ENCODE measurements at regions not wholly inside any gene's neighbourhood (a gene's known extent, or its start where the extent isn't known, plus 50 kb on each side); places are given as distances from the start of the nearest gene placed in this dataset.

- no peak for DNase-seq
These were observed 633.7 kb downstream of the ZIC1 start for GRCh38 chr3:148042663-148043445.

- no peak for DNase-seq
These were observed 635.0 kb downstream of the ZIC1 start for GRCh38 chr3:148044151-148044550.

GRCh38 chr3:148054999-148055398, 642.7 kb upstream of the AGTR1 start:
- DNase-seq: no peak

GRCh38 chr3:148062590-148062989, 635.1 kb upstream of the AGTR1 start:
- DNase-seq: no peak

- no peak for DNase-seq
These were observed 630.9 kb upstream of the AGTR1 start for GRCh38 chr3:148066802-148067201.

DNA sequence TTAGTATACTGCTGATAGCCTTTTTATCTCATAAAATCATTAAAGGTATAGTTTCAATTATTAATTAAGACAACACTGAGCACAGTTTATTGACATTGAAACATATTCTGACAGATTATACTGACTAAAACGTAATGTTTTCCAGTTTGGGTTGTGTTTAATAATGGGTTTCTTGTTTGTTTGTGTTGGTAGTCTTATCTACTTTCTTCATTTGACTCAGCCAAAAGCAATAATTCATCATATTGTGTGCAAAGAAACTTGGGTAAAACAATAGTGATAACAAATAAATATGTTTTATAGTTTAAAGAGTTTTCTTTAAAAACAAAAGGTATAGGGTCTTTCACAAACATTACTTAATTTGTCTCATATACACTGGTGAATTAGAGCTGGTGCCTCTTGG, 629.2 kb upstream of the AGTR1 start:
- DNase-seq: no peak

- DNase-seq: no peak
These were observed 627.7 kb upstream of the AGTR1 start for GRCh38 chr3:148070041-148070440.

DNA sequence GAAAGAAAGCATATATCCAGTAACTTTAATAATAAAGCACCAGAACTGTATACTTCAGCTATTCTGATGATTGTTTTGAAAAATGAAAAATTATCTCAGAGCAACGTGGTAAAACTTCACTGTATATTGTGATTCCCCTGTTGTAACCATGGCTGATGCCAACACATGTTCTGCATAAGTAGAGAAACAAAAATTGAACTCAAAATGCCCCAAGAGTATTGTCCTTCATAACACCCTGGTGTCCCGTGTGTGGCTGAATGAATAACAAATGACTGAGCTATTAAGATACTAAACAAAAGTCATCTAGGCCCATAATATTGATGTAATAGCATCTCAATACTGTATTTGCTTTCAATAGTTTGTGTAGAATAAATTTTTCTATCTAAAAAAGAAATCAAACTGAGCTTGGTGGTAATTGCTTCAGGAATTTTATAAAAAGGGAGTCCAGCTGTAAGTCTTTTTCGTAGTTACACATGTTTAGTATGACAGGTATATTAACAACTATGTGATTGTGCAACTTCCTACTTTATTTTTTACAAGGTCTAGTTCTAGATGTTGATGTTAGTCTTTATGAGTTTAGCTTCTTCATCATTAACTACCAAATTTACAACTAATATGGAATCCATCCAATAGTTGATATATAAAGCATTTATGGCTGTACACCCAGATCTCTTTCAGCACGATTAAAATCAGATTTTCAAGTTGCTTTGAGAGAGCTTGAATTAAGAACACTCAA, 623.8 kb upstream of the AGTR1 start:
- DNase-seq: no peak

DNA sequence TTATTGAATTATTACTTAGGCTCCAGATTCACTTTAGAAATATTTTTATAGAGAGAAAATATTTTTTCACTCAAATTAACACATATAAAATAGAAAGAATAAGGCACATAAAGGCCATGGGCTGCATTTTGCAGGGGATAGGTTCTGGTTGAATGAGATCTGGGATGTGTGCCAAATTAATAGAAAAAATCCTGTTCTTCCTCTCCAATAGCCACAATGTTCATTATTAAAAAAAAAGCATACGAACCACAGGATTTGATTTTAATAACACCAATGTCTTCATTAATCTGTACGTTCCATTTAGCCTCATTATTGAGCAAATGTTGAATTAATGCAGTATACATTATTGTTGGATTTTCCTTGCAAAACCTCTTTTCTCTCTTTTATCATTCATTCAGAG, 622.8 kb upstream of the AGTR1 start:
- no peak for DNase-seq

DNA sequence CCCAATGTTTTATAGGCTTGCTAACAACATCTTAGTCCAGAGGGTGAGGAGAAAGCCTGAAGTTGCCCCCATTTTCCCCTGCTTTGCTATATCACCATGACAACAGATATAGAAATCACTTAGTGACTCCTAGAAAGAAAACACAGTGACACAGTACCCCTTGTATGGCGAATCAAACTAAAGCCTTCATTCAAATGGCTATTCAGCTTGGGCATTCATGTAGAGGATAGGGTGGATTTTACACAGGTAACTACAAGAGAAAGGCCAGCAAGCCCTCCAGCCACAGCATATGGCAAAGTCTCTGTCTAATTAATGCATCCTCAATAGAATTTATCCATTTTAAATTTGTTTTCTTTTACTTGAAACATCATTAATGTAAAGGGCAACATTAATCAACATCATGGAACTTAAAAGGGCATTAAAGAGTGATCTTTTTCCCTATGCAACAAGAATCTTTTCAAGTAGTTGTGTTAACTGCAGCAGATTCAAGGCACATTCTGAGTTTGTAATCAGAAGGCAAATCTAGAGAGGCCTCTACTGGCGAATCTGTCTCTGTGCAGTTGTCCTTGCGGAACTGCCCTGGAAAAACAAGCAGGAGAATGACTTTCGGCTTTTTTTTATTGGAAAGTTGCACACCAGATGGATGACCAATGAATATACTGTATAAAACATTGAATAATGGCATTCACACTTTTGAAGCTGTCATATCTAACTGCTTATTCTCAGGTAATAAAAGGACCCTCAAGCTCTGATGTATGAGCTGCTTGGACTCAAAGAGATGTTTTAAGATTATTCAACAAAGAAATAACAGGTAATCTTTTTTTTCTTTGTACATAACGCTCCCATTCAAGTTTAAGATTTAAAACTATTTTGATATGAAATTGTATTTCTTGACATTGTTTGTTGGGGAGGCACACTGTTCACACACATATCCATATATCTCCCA, 621.7 kb upstream of the AGTR1 start:
- DNase-seq: peak; percentile 37

DNA sequence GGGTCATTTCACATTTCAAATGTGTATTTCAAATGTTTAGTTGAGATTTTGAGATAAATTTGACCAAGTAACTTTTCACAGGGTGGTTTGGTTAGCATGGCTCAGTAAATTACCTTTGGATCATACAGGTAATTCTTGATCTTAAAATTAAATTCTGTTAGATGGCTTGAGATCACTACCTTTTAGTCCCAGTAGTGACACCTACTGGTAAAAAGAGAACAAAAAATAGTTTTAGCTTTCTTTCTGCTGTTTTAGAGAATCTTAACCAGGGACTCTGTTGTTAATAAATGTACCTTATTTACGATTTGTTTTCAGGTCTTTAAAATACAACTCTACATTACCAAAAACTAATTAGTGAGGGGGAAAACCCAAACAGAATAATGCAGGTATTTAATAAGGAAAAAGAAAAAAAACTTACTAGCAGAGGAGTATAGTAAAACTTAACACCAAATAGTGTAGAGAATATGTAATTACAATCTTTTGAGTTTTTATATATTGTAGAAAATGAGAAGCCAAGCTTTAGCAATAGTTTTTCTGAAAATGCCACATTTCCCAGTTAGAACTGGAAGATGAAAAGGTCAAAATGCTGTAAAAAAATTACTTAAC, 620.3 kb upstream of the AGTR1 start:
- no peak for DNase-seq

DNA sequence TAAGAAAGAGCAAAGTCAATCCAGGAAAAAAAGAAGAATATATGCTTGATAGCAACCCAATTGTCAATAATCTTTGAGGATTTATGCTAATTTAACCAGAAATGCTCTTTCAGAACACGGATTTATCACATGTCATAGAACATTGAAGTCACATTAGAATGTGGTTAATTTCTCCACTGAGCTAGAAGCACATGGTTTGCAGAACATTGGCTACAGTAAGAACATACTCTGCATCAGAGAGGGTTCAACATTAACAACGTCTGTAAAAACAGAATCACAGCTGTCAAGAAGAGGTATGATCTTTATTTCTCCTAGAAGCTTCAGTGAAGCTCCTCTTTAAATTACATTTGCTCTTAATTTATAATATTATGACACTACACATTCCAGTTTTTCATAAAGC, 619.7 kb upstream of the AGTR1 start:
- no peak for DNase-seq

DNA sequence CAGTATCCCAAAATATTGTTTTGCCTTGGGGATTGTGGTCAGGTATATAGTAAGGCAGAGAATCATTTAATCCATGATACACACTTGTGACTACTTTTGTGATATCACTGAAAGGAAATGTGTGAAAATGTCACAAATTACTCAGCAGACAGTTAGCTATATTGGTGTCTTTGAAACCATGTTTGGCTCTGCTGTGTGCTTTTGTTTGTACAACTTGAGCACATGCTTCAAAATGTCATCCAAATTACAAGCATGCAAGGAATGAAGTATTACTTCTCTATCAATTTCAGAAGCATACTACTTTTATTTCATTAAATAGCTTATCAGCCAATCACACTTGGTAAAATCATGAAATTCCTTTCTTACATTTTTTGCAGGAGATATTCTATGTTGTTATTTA, 619.0 kb upstream of the AGTR1 start:
- no peak for DNase-seq

- DNase-seq: peak; percentile 42
These were observed 618.3 kb upstream of the AGTR1 start for GRCh38 chr3:148079370-148079769.

DNA sequence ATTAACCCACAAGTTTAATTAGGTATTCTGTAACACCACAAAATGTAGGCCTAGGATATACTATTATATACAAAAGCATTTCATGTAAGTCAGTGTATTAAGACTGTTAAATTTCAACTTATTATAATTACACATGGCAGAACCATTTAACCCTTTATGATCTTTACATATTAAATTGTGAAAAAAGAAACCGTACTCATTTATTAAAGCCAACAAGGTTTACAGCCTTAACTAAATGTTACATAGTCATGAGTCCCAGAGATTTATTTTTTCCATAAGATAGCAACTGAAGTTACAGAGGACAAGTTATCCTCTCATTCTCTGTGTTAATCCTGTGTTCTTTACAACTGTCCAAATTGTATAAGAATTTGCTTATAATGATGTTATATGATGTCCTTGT, 615.8 kb upstream of the AGTR1 start:
- no peak for DNase-seq

GRCh38 chr3:148082506-148083280, 615.0 kb upstream of the AGTR1 start:
- no peak for DNase-seq

- no peak for DNase-seq
These were observed 614.0 kb upstream of the AGTR1 start for GRCh38 chr3:148083526-148084182.

DNA sequence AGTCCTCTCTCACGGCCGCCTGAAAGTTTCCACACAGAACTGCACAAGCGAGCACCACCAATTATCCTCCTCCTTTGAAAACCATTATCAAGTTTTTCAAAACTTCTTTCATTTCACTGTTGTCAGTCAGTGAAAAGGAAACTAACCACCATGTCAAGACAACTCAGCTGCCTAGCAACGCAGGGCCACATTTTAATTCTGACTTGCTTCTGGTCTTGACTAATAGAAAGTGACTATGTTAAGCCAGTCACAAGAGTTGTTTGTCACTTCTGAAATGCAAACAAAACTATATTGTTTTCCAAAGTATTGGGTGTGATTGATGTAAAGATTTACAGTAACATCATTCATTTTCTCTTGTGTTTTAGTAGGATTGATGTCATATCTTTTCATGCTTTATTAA, 612.8 kb upstream of the AGTR1 start:
- DNase-seq: no peak

GRCh38 chr3:148087601-148088371, 609.9 kb upstream of the AGTR1 start:
- no peak for DNase-seq

- DNase-seq: no peak
These were observed 608.5 kb upstream of the AGTR1 start for GRCh38 chr3:148089171-148089570.

DNA sequence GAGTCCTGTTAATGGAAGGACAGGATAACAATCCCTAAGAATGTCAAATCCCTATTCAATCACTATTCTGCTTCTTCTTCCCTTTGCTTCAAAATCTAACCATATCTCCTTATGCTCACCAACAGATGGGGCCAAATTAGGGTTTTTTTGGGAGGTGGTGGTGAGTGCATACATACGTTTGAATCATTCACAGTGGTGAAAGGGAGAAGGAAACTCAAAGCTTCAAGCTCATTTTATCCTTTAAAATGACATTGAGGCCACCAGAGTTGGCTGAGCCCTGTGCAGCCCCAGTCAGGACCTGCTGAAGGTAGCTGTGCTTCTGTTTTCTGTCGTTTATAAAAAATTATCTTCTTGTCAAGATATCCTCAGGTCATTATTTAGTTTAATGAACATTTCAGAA, 607.5 kb upstream of the AGTR1 start:
- DNase-seq: no peak
